K562 (cell line): ENCODE measurements at regions not wholly inside any gene's neighbourhood (a gene's known extent, or its start where the extent isn't known, plus 50 kb on each side); places are given as distances from the start of the nearest gene placed in this dataset.

Experiments used
- NR2C2 ChIP-seq, 2 experiments: fragments of 200-800 bp in 1 of 2; sonication (Bioruptor generic) in 1 of 2; sonication (generic) in 1 of 2; formaldehyde crosslinking in 1 of 2; IDR thresholded peaks; 2 replicates each; pipeline versions ENCODE4 v1.6.1 to v1.8.0; 2016 to 2022; ENCODE audit warnings: mild to moderate bottlenecking in 1 of 2, missing compliant biosample characterization in 1 of 2, missing genetic modification characterization in 1 of 2, missing genetic modification reagents in 1 of 2
- ZNF592 ChIP-seq: fragments of 450-650 bp; IDR thresholded peaks from 2 replicates; pipeline ENCODE4 v1.6.1; 2017; ENCODE audit warnings: antibody characterized with exemption, mild to moderate bottlenecking

- no peak for TF ChIP-seq NR2C2 (CRISPR knock-in tag; IDR thresholded peaks at IDR 0.05)
- TF ChIP-seq NR2C2 (tag; IDR thresholded peaks at IDR 0.05) = no peak
- TF ChIP-seq ZNF592 = no peak
Observed at GRCh38 chr2:172231508-172231907, 128.8 kb upstream of the DLX2 start.
